ENCODE measurements at regions not wholly inside any gene's neighbourhood (a gene's known extent, or its start where the extent isn't known, plus 50 kb on each side); places are given as distances from the start of the nearest gene placed in this dataset.

- H3K27ac ChIP-seq (ENCODE audit: low read depth, low read length), result no peak overlapping the region
- H3K27me3 ChIP-seq (ENCODE audit: control insufficient read depth, insufficient read depth, low read length), result no peaks in the 10 kb centered on the region
- H3K9ac ChIP-seq (ENCODE audit: low read length), result no peak overlapping the region
- H3K4me1 ChIP-seq (ENCODE audit: control insufficient read depth, insufficient read depth, low read length), result no peaks in the 10 kb centered on the region
- H3K36me3 ChIP-seq (ENCODE audit: control insufficient read depth, insufficient read depth, low read length), result no peaks in the 10 kb centered on the region
- H3K4me3 ChIP-seq (ENCODE audit: low read length), result no peak overlapping the region
Observed at GRCh38 chr7:84455788-84456187, 261.2 kb upstream of the SEMA3A start.

DNA sequence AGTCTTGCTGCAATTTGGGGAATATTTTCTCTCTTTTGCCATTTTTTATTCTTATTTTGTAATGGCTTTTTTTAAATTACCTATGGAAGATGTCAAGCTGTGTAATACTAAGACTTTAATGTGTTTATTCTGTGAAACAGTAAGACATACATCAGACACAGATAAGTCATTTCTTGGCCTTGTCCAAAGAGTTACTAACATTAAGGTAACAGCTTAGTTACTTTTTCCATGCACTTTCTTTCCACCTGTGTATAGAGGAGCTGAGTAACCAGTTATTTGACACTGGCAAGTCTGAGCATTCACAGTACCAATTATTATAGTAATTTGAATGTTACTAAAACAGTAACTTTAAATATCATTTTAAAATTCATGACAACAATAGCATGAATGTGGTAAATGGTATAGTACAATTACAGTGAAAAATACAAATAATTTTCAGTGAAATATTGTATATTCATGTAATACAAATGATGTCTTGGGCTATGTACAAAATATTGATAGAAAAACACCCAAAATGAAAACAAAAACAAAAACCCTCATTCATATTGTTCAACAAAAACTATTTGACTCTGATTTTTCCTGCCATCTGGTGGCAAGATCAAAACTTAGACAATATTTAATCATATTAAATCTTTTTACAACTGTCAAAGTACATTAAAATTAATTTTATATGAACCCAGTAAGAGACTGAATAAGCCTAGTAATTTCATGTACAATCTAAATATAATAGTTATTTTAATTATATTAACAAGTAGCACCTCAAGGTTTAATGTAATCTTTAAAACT is 259.8 kb upstream of the SEMA3A start:
- H3K4me3 ChIP-seq (ENCODE audit: low read length), result no peak overlapping the region
- no peak overlapping the region for H3K27ac ChIP-seq (ENCODE audit: low read depth, low read length)
- H3K4me1 ChIP-seq (ENCODE audit: control insufficient read depth, insufficient read depth, low read length), result no peaks in the 10 kb centered on the region
- no peak overlapping the region for H3K9ac ChIP-seq (ENCODE audit: low read length)
- no peaks in the 10 kb centered on the region for H3K36me3 ChIP-seq (ENCODE audit: control insufficient read depth, insufficient read depth, low read length)
- no peaks in the 10 kb centered on the region for H3K27me3 ChIP-seq (ENCODE audit: control insufficient read depth, insufficient read depth, low read length)

DNA sequence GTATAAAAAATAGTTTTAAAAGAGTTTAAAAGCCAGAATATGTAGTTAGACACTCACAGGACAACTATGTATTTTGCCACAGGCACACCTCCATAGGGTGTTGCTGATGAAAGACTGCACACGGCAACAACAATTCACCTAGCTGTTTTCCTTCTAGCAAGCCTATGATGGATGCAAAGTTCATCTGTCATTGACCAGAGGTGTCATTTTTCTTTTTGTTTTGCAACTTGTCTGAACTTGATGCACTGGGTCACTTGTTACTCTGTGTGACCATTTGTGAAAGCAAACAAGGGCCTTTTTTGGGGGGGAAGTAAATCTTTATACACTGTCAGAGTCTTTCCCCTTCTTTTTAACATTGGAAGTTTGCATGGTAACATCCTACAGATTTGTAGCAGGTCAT is 258.0 kb upstream of the SEMA3A start:
- no peaks in the 10 kb centered on the region for H3K27me3 ChIP-seq (ENCODE audit: control insufficient read depth, insufficient read depth, low read length)
- H3K27ac ChIP-seq (ENCODE audit: low read depth, low read length), result no peak overlapping the region
- H3K9ac ChIP-seq (ENCODE audit: low read length), result no peak overlapping the region
- no peaks in the 10 kb centered on the region for H3K4me1 ChIP-seq (ENCODE audit: control insufficient read depth, insufficient read depth, low read length)
- H3K4me3 ChIP-seq (ENCODE audit: low read length), result no peak overlapping the region
- H3K36me3 ChIP-seq (ENCODE audit: control insufficient read depth, insufficient read depth, low read length), result no peaks in the 10 kb centered on the region

DNA sequence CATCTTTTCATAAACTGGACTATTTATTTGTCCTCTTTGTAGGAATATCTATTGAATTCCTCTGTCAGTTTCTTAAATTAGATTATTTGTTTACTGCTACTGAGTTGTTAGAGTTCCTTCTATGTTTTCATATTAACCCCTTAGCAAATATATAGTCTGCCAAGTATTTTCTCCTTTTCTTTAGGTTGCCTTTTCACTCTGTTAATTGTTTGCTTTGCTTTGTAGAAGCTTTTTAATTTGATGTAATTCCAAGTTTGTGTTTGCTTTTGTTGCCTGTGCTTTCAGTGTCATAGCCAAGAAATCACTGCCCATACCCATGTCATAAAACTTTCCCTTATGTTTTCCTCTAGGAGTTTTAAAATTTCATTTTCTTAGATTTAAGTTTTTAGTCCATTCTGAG is 256.2 kb upstream of the SEMA3A start:
- H3K27me3 ChIP-seq (ENCODE audit: control insufficient read depth, insufficient read depth, low read length), result no peaks in the 10 kb centered on the region
- H3K4me1 ChIP-seq (ENCODE audit: control insufficient read depth, insufficient read depth, low read length), result no peaks in the 10 kb centered on the region
- H3K4me3 ChIP-seq (ENCODE audit: low read length), result no peak overlapping the region
- H3K9ac ChIP-seq (ENCODE audit: low read length), result no peak overlapping the region
- no peak overlapping the region for H3K27ac ChIP-seq (ENCODE audit: low read depth, low read length)
- H3K36me3 ChIP-seq (ENCODE audit: control insufficient read depth, insufficient read depth, low read length), result no peaks in the 10 kb centered on the region

DNA sequence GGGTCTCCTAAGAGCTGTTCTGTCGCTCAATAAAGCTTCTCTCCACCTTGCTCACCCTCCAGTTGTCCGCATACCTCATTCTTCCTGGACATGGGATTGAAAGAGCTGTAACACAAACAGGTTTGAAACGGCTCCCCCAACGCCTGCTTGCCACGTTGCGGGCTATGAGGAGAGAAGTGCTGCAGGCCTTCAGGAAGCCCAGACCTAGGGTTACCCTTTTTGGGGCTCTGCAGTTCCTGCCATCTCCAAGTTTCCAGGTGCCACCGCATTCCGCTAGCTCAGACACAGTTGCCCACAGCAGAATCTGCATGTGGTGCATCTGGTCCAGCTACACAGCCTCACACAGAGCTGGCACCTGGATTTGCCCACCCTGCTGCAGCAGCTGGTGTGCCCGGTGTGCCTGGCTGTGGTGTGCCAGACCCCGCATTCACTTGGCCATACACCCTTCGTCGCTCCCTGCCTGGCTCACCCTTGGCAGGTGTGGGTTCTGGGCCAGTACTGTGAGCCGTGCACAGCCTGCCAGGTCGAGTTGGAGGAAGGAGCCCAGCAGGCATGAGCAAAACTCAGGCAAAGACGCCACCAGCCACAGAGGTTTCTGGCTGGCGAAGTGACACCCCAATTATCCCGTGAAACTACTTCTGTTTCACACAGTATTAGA is 253.2 kb upstream of the SEMA3A start:
- H3K27me3 ChIP-seq (ENCODE audit: control insufficient read depth, insufficient read depth, low read length), result no peaks in the 10 kb centered on the region
- no peak overlapping the region for H3K27ac ChIP-seq (ENCODE audit: low read depth, low read length)
- H3K4me3 ChIP-seq (ENCODE audit: low read length), result no peak overlapping the region
- no peak overlapping the region for H3K9ac ChIP-seq (ENCODE audit: low read length)
- H3K36me3 ChIP-seq (ENCODE audit: control insufficient read depth, insufficient read depth, low read length), result no peaks in the 10 kb centered on the region
- H3K4me1 ChIP-seq (ENCODE audit: control insufficient read depth, insufficient read depth, low read length), result no peaks in the 10 kb centered on the region

DNA sequence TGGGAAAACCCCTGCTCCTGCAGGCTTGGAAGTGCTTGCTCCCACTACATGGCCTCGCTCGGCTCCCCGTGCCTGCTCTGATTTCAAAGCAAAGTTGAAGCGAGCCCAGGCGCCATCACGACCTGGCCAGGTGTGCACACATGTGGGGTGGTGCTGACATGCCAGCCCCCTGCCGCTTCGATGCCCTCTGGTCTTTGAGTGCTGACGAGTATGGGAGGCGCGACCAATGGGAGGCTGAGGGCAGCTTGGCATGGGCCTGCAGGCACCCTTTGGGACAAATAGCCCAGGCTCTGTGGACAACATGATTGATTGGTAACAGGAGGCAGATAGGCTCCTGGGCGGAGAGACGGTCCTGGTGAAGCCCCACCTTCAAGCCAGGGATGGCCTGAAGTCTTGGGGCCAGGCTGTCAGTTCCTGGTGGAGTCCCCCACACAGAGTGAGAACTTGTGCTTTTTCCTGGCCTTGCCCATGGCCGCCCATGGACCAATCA is 252.4 kb upstream of the SEMA3A start:
- no peaks in the 10 kb centered on the region for H3K36me3 ChIP-seq (ENCODE audit: control insufficient read depth, insufficient read depth, low read length)
- no peak overlapping the region for H3K4me3 ChIP-seq (ENCODE audit: low read length)
- no peak overlapping the region for H3K9ac ChIP-seq (ENCODE audit: low read length)
- no peaks in the 10 kb centered on the region for H3K4me1 ChIP-seq (ENCODE audit: control insufficient read depth, insufficient read depth, low read length)
- no peak overlapping the region for H3K27ac ChIP-seq (ENCODE audit: low read depth, low read length)
- H3K27me3 ChIP-seq (ENCODE audit: control insufficient read depth, insufficient read depth, low read length), result no peaks in the 10 kb centered on the region

DNA sequence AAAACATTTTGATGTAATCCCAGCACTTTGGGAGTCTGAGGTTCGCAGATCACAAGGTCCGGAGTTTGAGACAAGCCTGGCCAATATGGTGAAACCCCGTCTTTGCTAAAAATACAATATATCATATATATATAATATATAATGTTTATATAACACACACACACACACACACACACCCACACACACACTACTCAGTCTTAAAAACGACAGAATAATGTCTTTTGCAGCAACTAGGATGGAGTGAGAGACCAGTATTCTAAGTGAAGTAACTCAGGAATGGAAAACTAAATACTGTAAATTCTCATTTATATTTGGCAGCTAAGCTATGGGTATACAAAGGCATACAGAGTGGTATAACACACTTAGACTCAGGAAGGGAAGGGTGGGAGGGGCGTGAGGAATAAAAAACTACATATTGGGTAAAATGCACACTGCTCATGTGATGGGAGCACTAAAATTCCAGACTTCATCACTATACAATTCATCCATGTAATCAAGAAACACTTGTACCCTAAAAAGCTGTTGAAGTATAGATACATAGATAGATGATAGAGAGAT is 231.2 kb upstream of the SEMA3A start:
- Histone ChIP-seq H3K4me3 (ENCODE audit: low read length) (no peak overlapping the region), H3K9ac (ENCODE audit: low read length) (no peak overlapping the region), H3K36me3 (ENCODE audit: control insufficient read depth, insufficient read depth, low read length) (no peaks in the 10 kb centered on the region), H3K4me1 (ENCODE audit: control insufficient read depth, insufficient read depth, low read length) (no peaks in the 10 kb centered on the region), H3K27me3 (ENCODE audit: control insufficient read depth, insufficient read depth, low read length) (no peaks in the 10 kb centered on the region), H3K27ac (ENCODE audit: low read depth, low read length) (no peak overlapping the region)

DNA sequence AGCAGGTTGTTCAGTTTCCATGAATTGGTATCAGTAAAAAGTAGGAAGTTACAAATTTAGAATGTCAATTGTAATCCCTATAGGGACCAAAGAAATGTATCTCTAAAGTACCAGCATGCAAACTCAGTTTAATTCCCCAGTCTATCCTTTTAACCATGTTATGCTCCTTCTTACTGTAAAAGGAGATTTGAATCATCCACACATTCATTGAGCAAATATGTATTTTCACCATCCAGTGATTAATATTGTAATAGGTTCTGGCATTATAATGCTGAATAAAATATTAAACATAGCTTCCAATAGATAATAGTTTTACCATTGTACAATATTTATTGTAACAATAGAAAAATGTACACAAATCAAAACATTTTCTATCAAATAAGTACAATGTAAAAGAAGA is 228.2 kb upstream of the SEMA3A start:
- H3K27ac ChIP-seq (ENCODE audit: low read depth, low read length), result no peak overlapping the region
- H3K4me1 ChIP-seq (ENCODE audit: control insufficient read depth, insufficient read depth, low read length), result no peaks in the 10 kb centered on the region
- H3K36me3 ChIP-seq (ENCODE audit: control insufficient read depth, insufficient read depth, low read length), result no peaks in the 10 kb centered on the region
- no peak overlapping the region for H3K4me3 ChIP-seq (ENCODE audit: low read length)
- no peak overlapping the region for H3K9ac ChIP-seq (ENCODE audit: low read length)
- H3K27me3 ChIP-seq (ENCODE audit: control insufficient read depth, insufficient read depth, low read length), result no peaks in the 10 kb centered on the region

GRCh38 chr7:84412161-84412969 is 217.8 kb upstream of the SEMA3A start:
- H3K36me3 ChIP-seq (ENCODE audit: control insufficient read depth, insufficient read depth, low read length), result no peaks in the 10 kb centered on the region
- no peak overlapping the region for H3K9ac ChIP-seq (ENCODE audit: low read length)
- H3K4me3 ChIP-seq (ENCODE audit: low read length), result no peak overlapping the region
- no peak overlapping the region for H3K27ac ChIP-seq (ENCODE audit: low read depth, low read length)
- H3K4me1 ChIP-seq (ENCODE audit: control insufficient read depth, insufficient read depth, low read length), result no peaks in the 10 kb centered on the region
- no peaks in the 10 kb centered on the region for H3K27me3 ChIP-seq (ENCODE audit: control insufficient read depth, insufficient read depth, low read length)

GRCh38 chr7:84399661-84400060 is 205.1 kb upstream of the SEMA3A start:
- Histone ChIP-seq H3K36me3 (ENCODE audit: control insufficient read depth, insufficient read depth, low read length) (no peaks in the 10 kb centered on the region), H3K4me3 (ENCODE audit: low read length) (no peak overlapping the region), H3K9ac (ENCODE audit: low read length) (no peak overlapping the region), H3K27me3 (ENCODE audit: control insufficient read depth, insufficient read depth, low read length) (no peaks in the 10 kb centered on the region), H3K27ac (ENCODE audit: low read depth, low read length) (no peak overlapping the region), H3K4me1 (ENCODE audit: control insufficient read depth, insufficient read depth, low read length) (no peaks in the 10 kb centered on the region)

GRCh38 chr7:84394219-84394618 is 199.6 kb upstream of the SEMA3A start:
- no peaks in the 10 kb centered on the region for H3K36me3 ChIP-seq (ENCODE audit: control insufficient read depth, insufficient read depth, low read length)
- no peaks in the 10 kb centered on the region for H3K27me3 ChIP-seq (ENCODE audit: control insufficient read depth, insufficient read depth, low read length)
- no peak overlapping the region for H3K4me3 ChIP-seq (ENCODE audit: low read length)
- H3K4me1 ChIP-seq (ENCODE audit: control insufficient read depth, insufficient read depth, low read length), result no peaks in the 10 kb centered on the region
- H3K9ac ChIP-seq (ENCODE audit: low read length), result no peak overlapping the region
- no peak overlapping the region for H3K27ac ChIP-seq (ENCODE audit: low read depth, low read length)

DNA sequence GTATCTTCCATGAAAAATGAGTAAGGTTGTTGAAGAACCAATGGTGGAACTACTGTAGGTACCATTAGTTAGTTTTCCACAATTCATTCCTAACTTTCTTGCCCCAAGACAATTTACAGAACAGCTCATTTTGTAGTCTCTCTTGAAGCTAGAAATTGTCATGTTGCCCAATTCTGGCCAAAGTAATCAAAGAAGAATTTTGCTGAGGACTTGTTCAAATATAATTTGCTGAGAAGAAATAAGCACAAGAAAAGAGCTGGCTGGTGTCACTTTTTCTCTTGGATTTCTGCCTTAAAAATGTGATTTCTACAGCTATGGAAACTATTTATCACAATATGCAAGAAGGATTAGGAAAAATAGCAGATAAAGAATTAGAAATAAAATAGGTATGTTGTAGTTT is 199.2 kb upstream of the SEMA3A start:
- H3K9ac ChIP-seq (ENCODE audit: low read length), result no peak overlapping the region
- H3K4me3 ChIP-seq (ENCODE audit: low read length), result no peak overlapping the region
- H3K4me1 ChIP-seq (ENCODE audit: control insufficient read depth, insufficient read depth, low read length), result no peaks in the 10 kb centered on the region
- no peak overlapping the region for H3K27ac ChIP-seq (ENCODE audit: low read depth, low read length)
- no peaks in the 10 kb centered on the region for H3K27me3 ChIP-seq (ENCODE audit: control insufficient read depth, insufficient read depth, low read length)
- H3K36me3 ChIP-seq (ENCODE audit: control insufficient read depth, insufficient read depth, low read length), result no peaks in the 10 kb centered on the region

Measured in rectal smooth muscle tissue (tissue), 1 donor.